HEK293 (cell line): ENCODE measurements at regions not wholly inside any gene's neighbourhood (a gene's known extent, or its start where the extent isn't known, plus 50 kb on each side); places are given as distances from the start of the nearest gene placed in this dataset.

ENCODE experiments used
- CTCF ChIA-PET: fragments of 350-600 bp; formaldehyde crosslinking; extraction: SDS; loops from one replicate; lab custom pipeline; 2021; ENCODE audit warnings: antibody characterized with exemption; lab: Yijun Ruan, JAX
- POLR2A ChIA-PET: fragments of 300-600 bp; formaldehyde crosslinking; extraction: SDS; loops from one replicate; lab custom pipeline; 2020; ENCODE audit warnings: antibody characterized with exemption, inconsistent platforms; lab: Yijun Ruan, JAX
- H3K27ac ChIP-seq: fragments of 200-500 bp; sonication (Bioruptor generic); 2 replicates; pipeline ENCODE4 v1.5.1; 2014; ENCODE audit warnings: low read depth, low read length, control low read depth, inconsistent platforms; ENCODE audit errors: extremely low read depth
- H3K36me3 ChIP-seq, 2 experiments: fragments of 200-500 bp in 1 of 2; sonication (Bioruptor generic) in 1 of 2; 1 replicate in 1 of 2; 2 replicates in 1 of 2; pipeline ENCODE4 v1.5.1; 2014 to 2017; ENCODE audit warnings: inconsistent platforms in 2 of 2, low read length in 2 of 2; ENCODE audit not compliant: control insufficient read depth in 2 of 2, insufficient read depth in 1 of 2
- H3K4me1 ChIP-seq: fragments of 200-500 bp; sonication (Bioruptor generic); 2 replicates; pipeline ENCODE4 v1.5.1; 2014; ENCODE audit warnings: mild to moderate bottlenecking, low read length, inconsistent platforms; ENCODE audit not compliant: control insufficient read depth, insufficient read depth
- H3K4me3 ChIP-seq: 2 replicates; pipeline ENCODE4 v1.5.1; 2011; ENCODE audit warnings: low read depth, mild to moderate bottlenecking, control low read depth, low read length, moderate library complexity
- H3K9me3 ChIP-seq: fragments of 200-500 bp; sonication (Bioruptor generic); 2 replicates; pipeline ENCODE4 v1.5.1; 2014; ENCODE audit warnings: low read depth, low read length, inconsistent platforms; ENCODE audit not compliant: control insufficient read depth, insufficient read depth
- ZBTB17 ChIP-seq: fragments of 450-650 bp; formaldehyde crosslinking; IDR thresholded peaks from 2 replicates; pipeline ENCODE4 v1.5.1; 2016; ENCODE audit warnings: missing biosample characterization, missing genetic modification characterization
- ZEB2 ChIP-seq: fragments of 450-650 bp; formaldehyde crosslinking; IDR thresholded peaks from 2 replicates; pipeline ENCODE4 v1.5.1; 2016; ENCODE audit warnings: missing biosample characterization, missing genetic modification characterization
- ZIC2 ChIP-seq: fragments of 450-650 bp; formaldehyde crosslinking; IDR thresholded peaks from 2 replicates; pipeline ENCODE4 v1.5.1; 2016; ENCODE audit warnings: missing biosample characterization, missing genetic modification characterization
- ZNF140 ChIP-seq: fragments of 450-650 bp; formaldehyde crosslinking; IDR thresholded peaks from 2 replicates; pipeline ENCODE4 v1.5.1; 2016; ENCODE audit warnings: missing biosample characterization, missing genetic modification characterization
- ZNF184 ChIP-seq: fragments of 450-650 bp; IDR thresholded peaks from 2 replicates; pipeline ENCODE4 v1.5.1; 2018; ENCODE audit warnings: missing biosample characterization, mild to moderate bottlenecking, missing genetic modification characterization
- ZNF248 ChIP-seq: fragments of 450-650 bp; formaldehyde crosslinking; IDR thresholded peaks from 2 replicates; pipeline ENCODE4 v1.5.1; 2017; ENCODE audit warnings: missing biosample characterization, missing genetic modification characterization
- ZNF341 ChIP-seq: fragments of 450-650 bp; formaldehyde crosslinking; IDR thresholded peaks from 2 replicates; pipeline ENCODE4; 2016; ENCODE audit warnings: low read depth, missing biosample characterization, missing genetic modification characterization
- ZNF529 ChIP-seq: fragments of 450-650 bp; formaldehyde crosslinking; IDR thresholded peaks from 2 replicates; pipeline ENCODE4 v1.5.1; 2017; ENCODE audit warnings: missing genetic modification characterization, missing biosample characterization; ENCODE audit not compliant: insufficient replicate concordance
- ZNF600 ChIP-seq: fragments of 450-650 bp; formaldehyde crosslinking; IDR thresholded peaks from 2 replicates; pipeline ENCODE4 v1.5.1; 2016; ENCODE audit warnings: missing biosample characterization, missing genetic modification characterization
- ZNF654 ChIP-seq: fragments of 450-650 bp; formaldehyde crosslinking; IDR thresholded peaks from 2 replicates; pipeline ENCODE4 v1.5.1; 2016; ENCODE audit warnings: low read depth, missing biosample characterization, missing genetic modification characterization
- ZNF747 ChIP-seq: fragments of 450-650 bp; formaldehyde crosslinking; IDR thresholded peaks from 2 replicates; pipeline ENCODE4 v1.5.1; 2016; ENCODE audit warnings: missing biosample characterization, missing genetic modification characterization
- TF ChIP-seq, protein P1 (sequence below): fragments of 450-650 bp; formaldehyde crosslinking; IDR thresholded peaks from 2 replicates; pipeline ENCODE4 v1.5.1; 2016; ENCODE audit warnings: missing biosample characterization, missing genetic modification characterization
- TF ChIP-seq, protein P2 (sequence below): fragments of 450-650 bp; formaldehyde crosslinking; IDR thresholded peaks from 2 replicates; pipeline ENCODE4 v1.5.1; 2016; ENCODE audit warnings: missing biosample characterization, missing genetic modification characterization
- TF ChIP-seq, protein P3 (sequence below): fragments of 450-650 bp; formaldehyde crosslinking; IDR thresholded peaks from 2 replicates; pipeline ENCODE4 v1.5.1; 2016; ENCODE audit warnings: missing biosample characterization, missing genetic modification characterization

DNA sequence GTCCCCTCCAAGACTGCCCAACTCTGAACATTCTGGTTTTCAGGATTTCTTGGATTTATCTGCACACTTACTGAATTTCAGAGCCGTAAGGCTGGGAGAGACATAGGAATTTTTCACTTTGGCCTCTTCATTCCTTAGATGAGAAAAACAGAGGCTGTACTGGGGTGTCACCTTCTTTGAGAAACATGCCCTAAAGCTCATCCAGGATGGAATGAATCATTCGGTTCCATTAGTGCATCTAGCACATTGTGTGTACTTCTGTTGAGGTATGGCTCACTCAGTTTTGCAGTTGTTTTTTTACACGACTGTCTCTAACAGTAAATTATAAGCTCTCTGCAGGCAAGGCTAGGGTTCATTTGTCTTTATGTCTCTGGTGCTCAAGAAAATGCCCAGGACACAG, 383.4 kb downstream of the GATA3 start:
- no peaks in the 10 kb centered on the region for H3K4me1 ChIP-seq
- no peak for TF ChIP-seq ZNF747 (tag by site-specific recombination)
- TF ChIP-seq, protein P1, sequence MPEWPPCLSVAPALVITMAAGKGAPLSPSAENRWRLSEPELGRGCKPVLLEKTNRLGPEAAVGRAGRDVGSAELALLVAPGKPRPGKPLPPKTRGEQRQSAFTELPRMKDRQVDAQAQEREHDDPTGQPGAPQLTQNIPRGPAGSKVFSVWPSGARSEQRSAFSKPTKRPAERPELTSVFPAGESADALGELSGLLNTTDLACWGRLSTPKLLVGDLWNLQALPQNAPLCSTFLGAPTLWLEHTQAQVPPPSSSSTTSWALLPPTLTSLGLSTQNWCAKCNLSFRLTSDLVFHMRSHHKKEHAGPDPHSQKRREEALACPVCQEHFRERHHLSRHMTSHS (tag by site-specific recombination), result no peak
- TF ChIP-seq, protein P2, sequence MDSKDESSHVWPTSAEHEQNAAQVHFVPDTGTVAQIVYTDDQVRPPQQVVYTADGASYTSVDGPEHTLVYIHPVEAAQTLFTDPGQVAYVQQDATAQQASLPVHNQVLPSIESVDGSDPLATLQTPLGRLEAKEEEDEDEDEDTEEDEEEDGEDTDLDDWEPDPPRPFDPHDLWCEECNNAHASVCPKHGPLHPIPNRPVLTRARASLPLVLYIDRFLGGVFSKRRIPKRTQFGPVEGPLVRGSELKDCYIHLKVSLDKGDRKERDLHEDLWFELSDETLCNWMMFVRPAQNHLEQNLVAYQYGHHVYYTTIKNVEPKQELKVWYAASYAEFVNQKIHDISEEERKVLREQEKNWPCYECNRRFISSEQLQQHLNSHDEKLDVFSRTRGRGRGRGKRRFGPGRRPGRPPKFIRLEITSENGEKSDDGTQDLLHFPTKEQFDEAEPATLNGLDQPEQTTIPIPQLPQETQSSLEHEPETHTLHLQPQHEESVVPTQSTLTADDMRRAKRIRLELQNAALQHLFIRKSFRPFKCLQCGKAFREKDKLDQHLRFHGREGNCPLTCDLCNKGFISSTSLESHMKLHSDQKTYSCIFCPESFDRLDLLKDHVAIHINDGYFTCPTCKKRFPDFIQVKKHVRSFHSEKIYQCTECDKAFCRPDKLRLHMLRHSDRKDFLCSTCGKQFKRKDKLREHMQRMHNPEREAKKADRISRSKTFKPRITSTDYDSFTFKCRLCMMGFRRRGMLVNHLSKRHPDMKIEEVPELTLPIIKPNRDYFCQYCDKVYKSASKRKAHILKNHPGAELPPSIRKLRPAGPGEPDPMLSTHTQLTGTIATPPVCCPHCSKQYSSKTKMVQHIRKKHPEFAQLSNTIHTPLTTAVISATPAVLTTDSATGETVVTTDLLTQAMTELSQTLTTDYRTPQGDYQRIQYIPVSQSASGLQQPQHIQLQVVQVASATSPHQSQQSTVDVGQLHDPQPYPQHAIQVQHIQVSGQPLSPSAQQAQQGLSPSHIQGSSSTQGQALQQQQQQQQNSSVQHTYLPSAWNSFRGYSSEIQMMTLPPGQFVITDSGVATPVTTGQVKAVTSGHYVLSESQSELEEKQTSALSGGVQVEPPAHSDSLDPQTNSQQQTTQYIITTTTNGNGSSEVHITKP (tag by site-specific recombination), result no peak
- TF ChIP-seq ZIC2, result no peak
- H3K27ac ChIP-seq, result no peak overlapping the region
- H3K4me3 ChIP-seq, result no peak overlapping the region
- H3K36me3 ChIP-seq, result no peaks in the 10 kb centered on the region
- H3K9me3 ChIP-seq, result no peaks in the 10 kb centered on the region
- ChIA-PET CTCF (interaction anchor here (0.7 to 1.4 kb wide), 2 partner anchors 9 to 21 kb away, joined by 3 to 5 read pairs; no protein-coding TSS in a partner anchor), POLR2A (no interaction called here)

DNA sequence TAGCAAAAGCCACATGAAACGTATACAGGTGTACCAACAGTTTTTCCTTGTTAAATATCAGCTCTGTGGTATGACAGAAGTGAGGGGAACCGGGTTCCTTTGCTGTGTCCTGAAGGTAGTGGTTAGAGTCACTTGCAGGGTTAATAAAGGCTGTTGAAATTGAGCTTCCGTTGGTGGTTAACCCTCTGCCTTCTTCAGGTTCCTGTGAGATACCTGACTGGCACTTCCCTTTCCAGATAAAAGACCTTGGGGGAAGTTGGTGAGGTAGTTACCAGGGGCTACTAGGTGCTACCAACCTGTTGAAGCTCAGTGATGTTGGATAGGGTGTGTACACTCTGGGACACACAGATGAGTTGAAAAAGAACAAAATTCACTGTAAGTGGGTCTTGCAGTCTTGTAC, 384.1 kb downstream of the GATA3 start:
- H3K4me3 ChIP-seq, result no peak overlapping the region
- ChIA-PET CTCF (interaction anchor here (1.4 kb wide), 1 partner anchor 8 kb away, joined by 5 read pairs; no protein-coding TSS in a partner anchor), POLR2A (no interaction called here)
- no peaks in the 10 kb centered on the region for H3K36me3 ChIP-seq
- H3K27ac ChIP-seq, result no peak overlapping the region
- no peaks in the 10 kb centered on the region for H3K9me3 ChIP-seq
- no peaks in the 10 kb centered on the region for H3K4me1 ChIP-seq
- TF ChIP-seq ZNF747 (tag by site-specific recombination) (no peak), ZNF184 (no peak), ZNF140 (tag by site-specific recombination) (no peak), ZBTB17 (no peak), ZNF529 (no peak)

DNA sequence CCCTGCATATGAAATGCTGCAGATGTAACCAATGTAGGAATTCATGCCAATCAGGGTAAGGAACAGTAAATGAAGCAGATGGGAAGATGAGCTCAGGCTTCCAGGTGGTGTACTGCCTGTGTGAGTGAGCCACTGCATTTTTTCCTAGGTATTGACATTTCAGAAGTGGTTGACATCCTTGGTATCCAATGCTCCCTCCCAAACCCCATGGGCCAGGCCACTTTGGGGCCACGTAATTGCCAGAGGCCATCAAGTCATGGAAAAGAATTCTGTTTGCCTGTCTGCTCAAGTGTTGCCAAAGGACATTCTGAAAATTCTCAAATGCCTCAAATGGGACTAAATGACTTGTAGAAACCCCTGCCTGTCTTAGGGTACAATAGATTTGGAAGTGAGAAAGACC, 384.6 kb downstream of the GATA3 start:
- ChIA-PET CTCF (interaction anchor here (1.4 kb wide), 1 partner anchor 8 kb away, joined by 5 read pairs; no protein-coding TSS in a partner anchor), POLR2A (interaction anchor here (0.6 kb wide), 1 partner anchor 32 kb away, joined by 3 read pairs; no protein-coding TSS in a partner anchor)
- no peak overlapping the region for H3K4me3 ChIP-seq
- H3K36me3 ChIP-seq, result no peaks in the 10 kb centered on the region
- no peaks in the 10 kb centered on the region for H3K4me1 ChIP-seq
- H3K27ac ChIP-seq, result no peak overlapping the region
- TF ChIP-seq ZNF248, result no peak
- no peak for TF ChIP-seq ZNF600 (tag by site-specific recombination)
- no peaks in the 10 kb centered on the region for H3K9me3 ChIP-seq

DNA sequence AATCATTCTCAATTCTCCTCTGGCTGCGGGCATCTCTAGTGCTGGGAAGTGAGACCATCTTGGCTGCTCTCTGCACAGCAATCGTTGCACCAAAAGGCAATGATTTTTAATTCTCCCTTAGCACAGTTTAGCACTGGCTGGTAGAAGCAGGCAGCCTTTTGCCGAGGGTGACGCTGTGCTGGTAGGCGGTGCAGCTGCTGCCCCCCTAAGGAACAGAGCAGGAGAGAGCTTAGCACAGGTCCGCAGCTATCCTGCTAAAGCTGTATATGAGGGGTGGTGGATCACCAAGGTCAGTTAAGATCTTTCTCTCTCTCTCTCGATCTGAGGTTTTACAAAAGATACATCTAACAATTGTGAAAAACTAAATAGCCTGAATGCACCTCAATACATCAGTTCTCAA, 390.1 kb downstream of the GATA3 start:
- ChIA-PET POLR2A (no interaction called here), CTCF (interaction anchor here (0.7 kb wide), 1 partner anchor 9 kb away, joined by 4 read pairs; no protein-coding TSS in a partner anchor)
- no peaks in the 10 kb centered on the region for H3K4me1 ChIP-seq
- H3K9me3 ChIP-seq, result no peaks in the 10 kb centered on the region
- H3K36me3 ChIP-seq, result no peaks in the 10 kb centered on the region
- H3K4me3 ChIP-seq, result no peak overlapping the region
- TF ChIP-seq ZEB2 (no peak), ZNF654 (tag by site-specific recombination) (peak; percentile 13; the same call in 1 of the 2 replicates), ZNF341 (0 out of 2 replicates have a peak, but pooled peaks have one; percentile 17)
- TF ChIP-seq, protein P3, sequence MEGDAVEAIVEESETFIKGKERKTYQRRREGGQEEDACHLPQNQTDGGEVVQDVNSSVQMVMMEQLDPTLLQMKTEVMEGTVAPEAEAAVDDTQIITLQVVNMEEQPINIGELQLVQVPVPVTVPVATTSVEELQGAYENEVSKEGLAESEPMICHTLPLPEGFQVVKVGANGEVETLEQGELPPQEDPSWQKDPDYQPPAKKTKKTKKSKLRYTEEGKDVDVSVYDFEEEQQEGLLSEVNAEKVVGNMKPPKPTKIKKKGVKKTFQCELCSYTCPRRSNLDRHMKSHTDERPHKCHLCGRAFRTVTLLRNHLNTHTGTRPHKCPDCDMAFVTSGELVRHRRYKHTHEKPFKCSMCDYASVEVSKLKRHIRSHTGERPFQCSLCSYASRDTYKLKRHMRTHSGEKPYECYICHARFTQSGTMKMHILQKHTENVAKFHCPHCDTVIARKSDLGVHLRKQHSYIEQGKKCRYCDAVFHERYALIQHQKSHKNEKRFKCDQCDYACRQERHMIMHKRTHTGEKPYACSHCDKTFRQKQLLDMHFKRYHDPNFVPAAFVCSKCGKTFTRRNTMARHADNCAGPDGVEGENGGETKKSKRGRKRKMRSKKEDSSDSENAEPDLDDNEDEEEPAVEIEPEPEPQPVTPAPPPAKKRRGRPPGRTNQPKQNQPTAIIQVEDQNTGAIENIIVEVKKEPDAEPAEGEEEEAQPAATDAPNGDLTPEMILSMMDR (tag by site-specific recombination), result peak; percentile 77
- H3K27ac ChIP-seq, result no peak overlapping the region
